ENCODE measurements at regions not wholly inside any gene's neighbourhood (a gene's known extent, or its start where the extent isn't known, plus 50 kb on each side); places are given as distances from the start of the nearest gene placed in this dataset.

DNA sequence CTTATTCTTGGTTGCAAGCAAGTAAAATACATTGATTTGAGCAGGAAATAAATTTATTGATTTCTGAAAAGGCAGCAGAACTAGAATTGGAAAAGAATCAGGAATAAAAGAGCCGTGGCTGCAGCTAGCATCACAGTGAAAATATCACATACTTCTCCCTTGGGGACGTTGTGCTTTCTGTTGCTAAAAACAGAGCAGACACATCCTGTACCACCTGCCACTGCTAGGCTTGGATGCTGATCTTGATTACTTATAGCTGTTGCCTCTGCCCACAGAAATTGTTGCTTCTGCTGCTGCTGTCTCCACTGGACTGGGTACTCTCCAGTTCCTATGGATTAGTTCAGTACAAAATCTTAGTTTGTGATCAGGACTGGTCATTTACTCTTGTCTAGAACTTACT lies 283.8 kb downstream of the C3orf38 start:
- TF ChIP-seq, protein P1, sequence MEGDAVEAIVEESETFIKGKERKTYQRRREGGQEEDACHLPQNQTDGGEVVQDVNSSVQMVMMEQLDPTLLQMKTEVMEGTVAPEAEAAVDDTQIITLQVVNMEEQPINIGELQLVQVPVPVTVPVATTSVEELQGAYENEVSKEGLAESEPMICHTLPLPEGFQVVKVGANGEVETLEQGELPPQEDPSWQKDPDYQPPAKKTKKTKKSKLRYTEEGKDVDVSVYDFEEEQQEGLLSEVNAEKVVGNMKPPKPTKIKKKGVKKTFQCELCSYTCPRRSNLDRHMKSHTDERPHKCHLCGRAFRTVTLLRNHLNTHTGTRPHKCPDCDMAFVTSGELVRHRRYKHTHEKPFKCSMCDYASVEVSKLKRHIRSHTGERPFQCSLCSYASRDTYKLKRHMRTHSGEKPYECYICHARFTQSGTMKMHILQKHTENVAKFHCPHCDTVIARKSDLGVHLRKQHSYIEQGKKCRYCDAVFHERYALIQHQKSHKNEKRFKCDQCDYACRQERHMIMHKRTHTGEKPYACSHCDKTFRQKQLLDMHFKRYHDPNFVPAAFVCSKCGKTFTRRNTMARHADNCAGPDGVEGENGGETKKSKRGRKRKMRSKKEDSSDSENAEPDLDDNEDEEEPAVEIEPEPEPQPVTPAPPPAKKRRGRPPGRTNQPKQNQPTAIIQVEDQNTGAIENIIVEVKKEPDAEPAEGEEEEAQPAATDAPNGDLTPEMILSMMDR (conservative IDR thresholded peaks at IDR 0.05; ENCODE audit: low read depth, low read length), result no peak
- TF ChIP-seq EZH2 (IDR thresholded peaks at IDR 0.05; ENCODE audit: low read length, unreplicated experiment), result no peak
- no peak for TF ChIP-seq EZH2phosphoT487 (IDR thresholded peaks at IDR 0.05; ENCODE audit: borderline replicate concordance, low read length)

All from PC-3 (cell line).